Activated CD4-positive, alpha-beta T cell treated with anti-CD3 and anti-CD28 coated beads, Interleukin-10, Interleukin-2, amounts not matched to agents 100 ng/mL and 50 ng/mL, durations not matched to agents 16 hours and 8 hours (primary cell): ENCODE measurements at regions not wholly inside any gene's neighbourhood (a gene's known extent, or its start where the extent isn't known, plus 50 kb on each side); places are given as distances from the start of the nearest gene placed in this dataset.
"Not testable (repeated sequence)": the region's sequence is repeated elsewhere in the genome, so short reads cannot be mapped to it uniquely, and the experiment has no call there.

Source experiments
- DNase-seq: peaks from one replicate; pipeline ENCODE4 v3.0.0-alpha.2; 2020

GRCh38 chr17:20633268-20634059 lies 53.9 kb downstream of the CDRT15L2 start:
- DNase-seq = not testable (repeated sequence)

DNA sequence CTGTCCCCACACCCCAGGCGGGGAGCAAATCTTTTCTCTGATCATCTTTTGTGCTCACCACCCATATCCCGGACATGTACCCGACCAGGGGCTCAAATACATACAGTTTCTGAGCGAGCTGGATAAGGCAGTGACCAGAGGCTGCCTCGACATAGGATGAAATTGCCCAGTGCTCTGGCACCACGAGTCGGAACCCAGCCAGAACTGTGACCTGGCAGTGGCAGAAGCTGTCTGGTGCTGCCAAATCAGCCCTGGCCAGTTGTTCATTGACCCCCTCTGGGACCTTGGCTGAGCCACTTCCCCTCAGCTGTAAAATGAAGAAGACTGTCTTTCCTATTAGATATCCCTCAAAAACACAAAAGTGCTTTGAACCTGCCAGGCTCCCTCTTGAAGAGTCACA lies 60.6 kb downstream of the CDRT15L2 start:
- not testable (repeated sequence) for DNase-seq

DNA sequence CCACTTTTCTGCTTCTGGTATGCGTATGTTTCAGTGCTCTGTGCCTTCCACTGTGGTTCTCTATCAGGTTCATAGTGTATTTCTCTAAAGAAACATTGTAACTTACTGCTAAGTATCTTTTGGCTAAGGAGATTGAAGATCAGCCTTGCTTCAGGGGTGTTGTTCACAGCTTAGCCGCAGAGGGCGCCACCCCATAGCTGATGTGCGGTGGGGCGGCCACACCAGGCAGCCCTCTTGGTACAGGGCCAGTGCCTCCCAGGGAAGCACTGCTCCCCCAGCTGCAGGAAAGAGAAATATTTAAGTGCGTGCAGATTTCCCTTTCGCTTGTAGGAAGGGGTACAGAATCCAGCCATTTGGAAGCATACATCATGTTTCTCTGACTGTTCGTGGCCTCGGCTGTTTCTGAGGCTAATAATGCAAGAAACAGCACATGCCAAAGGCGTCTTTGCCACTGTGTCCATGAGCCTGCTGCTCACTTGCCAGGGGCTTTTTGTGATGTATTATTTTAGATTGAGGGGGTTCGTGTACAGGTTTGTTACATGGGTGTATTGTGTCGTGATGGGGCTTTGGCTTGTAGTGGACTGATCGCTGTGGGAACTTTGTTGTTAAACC lies 67.2 kb downstream of the CDRT15L2 start:
- DNase-seq = peak; percentile 12

GRCh38 chr17:20649097-20649767 lies 69.7 kb downstream of the CDRT15L2 start:
- peak; percentile 45 for DNase-seq

DNA sequence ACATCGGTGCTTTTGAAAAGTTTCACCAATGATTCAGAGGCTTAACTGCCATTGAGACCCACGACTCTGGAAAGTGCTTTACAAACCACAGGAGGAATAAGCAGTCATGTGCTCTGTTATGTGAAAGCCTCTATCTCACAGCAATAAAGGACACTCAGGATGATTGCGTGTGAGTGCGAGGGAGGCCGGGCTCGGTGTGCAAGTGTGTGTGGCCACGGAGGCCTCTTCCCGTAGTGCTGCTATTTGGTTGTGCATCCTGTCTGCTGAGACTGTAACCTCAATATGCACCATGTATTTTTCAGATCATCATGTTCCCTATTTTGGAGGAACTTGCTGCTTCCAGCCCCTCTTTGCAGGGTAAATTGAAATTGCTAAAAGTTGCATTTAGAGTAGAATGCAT lies 71.5 kb downstream of the CDRT15L2 start:
- peak; percentile 29 for DNase-seq

DNA sequence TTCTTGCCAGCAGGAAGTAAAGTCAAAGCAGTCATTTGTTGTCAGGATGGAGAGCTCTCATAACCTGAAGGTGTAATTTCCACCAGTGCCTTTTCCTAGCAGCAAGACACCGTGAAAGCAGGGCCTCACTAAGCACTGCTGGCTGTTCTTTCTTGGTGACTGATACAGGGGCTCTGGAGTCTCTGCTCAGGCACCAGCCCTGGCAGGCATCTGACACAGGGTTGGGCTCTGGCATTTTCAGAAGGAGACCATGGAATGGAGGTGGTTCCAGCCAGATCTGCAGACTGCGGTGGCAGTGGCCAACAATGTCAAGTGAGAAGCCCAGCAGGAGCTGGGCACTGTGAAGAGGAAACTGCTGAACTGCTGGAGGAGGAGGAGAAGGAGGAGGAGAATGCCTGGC lies 72.2 kb downstream of the CDRT15L2 start:
- not testable (repeated sequence) for DNase-seq

DNA sequence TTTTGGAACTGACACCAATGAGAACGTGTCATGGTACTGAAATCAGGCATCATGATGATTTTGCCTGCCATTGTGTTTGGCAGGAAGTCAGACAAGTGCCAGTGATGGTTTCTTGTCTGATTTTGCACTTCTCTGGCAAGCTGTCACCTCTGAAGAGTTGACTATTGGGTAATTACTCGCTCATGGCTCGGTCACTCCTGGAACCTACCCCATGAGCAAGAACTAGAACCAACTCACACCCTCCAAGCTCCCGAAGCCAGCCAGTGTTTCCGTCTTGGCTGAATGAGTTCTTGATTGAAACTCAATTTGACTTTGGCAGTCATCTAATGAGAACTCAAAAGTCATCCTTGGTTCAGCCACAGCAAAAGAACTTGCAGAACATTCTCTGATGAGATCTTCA lies 73.9 kb downstream of the CDRT15L2 start:
- not testable (repeated sequence) for DNase-seq

- not testable (repeated sequence) for DNase-seq
These were observed 74.6 kb downstream of the CDRT15L2 start for GRCh38 chr17:20654114-20654513.

- not testable (repeated sequence) for DNase-seq
These were observed 75.1 kb downstream of the CDRT15L2 start for GRCh38 chr17:20654575-20654974.

GRCh38 chr17:20665103-20665955 lies 85.8 kb downstream of the CDRT15L2 start:
- not testable (repeated sequence) for DNase-seq

DNA sequence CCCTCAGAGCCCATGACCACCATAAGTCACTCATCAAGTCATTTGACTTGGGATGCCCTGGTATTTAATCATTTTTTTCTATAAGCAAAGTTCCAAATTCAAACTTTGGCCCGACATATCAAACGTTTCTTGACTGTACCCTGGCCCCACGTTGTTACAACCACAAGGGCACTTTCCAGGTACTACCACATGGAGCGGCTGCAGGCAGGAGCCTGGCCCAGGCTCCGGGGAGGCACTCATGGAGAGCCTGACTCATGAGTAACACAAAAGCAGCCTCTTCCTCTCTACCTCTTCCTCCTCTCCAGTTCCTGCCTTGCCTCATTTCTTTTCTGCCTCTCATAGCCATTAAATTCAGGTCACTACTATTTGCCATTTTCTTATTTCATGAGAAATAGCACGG lies 87.2 kb downstream of the CDRT15L2 start:
- peak; percentile 33 for DNase-seq

GRCh38 chr17:20667712-20668111 lies 88.2 kb downstream of the CDRT15L2 start:
- DNase-seq = not testable (repeated sequence)

DNA sequence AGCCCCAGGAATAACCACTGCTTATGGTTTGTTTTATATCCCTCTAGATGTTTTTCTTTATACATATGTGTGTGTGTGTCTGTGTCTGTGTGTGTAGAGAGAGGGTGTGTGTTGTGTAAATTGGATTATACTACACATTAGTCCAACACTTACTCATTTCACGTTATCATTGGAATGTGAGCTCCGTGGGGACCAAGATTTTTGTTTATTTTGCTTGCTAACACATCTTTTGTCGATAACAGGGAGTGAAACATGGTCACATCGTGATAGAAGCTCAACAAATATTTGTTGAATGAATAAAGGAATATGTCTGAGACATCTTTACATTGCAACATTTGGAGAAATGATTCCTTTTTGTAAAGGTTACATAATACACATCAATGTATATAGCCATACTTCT lies 88.8 kb downstream of the CDRT15L2 start:
- not testable (repeated sequence) for DNase-seq

- DNase-seq = not testable (repeated sequence)
These were observed 89.3 kb downstream of the CDRT15L2 start for GRCh38 chr17:20668868-20669267.

- DNase-seq = not testable (repeated sequence)
These were observed 91.0 kb downstream of the CDRT15L2 start for GRCh38 chr17:20670506-20670905.

GRCh38 chr17:20674374-20674773 lies 94.8 kb downstream of the CDRT15L2 start:
- not testable (repeated sequence) for DNase-seq

DNA sequence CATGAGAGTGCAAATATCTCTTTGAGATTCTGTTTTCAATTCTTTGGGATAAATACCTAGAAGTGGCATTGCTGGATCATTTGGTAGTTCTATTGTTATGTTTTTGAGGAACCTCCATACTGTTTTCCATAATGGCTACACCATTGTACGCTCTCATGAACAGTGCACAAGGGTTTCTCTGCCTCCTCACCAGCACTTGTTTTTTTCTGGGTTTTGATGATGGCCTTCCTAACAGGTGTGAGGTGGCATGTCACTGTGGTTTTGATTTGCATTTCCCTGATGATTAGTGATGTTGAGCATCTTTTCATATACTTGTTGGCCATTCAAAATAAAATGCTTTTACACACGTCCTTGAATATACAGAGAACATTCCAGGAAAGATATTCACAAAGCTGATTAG lies 96.2 kb downstream of the CDRT15L2 start:
- DNase-seq = not testable (repeated sequence)

DNA sequence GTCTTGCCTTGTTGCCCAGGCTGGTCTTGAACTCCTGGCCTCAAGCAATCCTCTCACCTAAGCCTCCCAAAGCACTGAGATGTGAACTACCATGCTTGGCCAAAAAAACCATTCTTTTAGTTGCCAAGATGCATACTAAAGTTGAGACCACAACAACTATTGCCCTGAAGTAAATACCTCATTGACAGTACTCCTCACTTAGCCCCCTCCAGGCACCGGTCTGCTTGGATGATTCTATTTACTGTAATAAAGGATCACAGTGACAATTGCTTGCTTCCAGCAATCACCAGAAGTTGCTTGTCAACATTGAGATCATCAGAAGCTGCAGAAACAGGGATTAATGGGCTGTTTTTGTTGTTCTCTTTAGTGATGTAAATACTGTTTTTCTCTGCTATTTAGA lies 97.1 kb downstream of the CDRT15L2 start:
- not testable (repeated sequence) for DNase-seq

GRCh38 chr17:20677469-20677868 lies 97.9 kb downstream of the CDRT15L2 start:
- not testable (repeated sequence) for DNase-seq

DNA sequence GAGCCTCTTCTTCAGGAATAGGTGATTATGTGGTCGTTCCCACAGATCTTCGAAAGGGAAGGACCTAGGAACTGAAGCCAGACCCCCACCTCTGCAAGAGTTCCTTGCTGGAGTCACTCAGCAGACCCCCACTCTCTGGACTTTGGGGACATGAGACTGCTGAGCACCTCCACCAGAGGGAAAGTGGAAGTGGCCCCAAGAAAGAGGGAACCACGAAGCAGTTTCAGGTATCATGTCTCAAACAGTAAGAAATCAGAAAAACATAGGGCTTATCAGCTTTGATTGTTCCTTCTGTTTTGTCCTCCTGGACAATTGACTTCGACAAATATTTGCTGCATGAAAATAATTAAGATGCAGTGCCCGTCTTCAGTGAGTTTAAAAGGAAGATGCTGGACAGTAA lies 98.9 kb downstream of the CDRT15L2 start:
- not testable (repeated sequence) for DNase-seq

GRCh38 chr17:20681746-20682722 lies 102.5 kb downstream of the CDRT15L2 start:
- not testable (repeated sequence) for DNase-seq
